22Rv1 (cell line): ENCODE measurements at regions not wholly inside any gene's neighbourhood (a gene's known extent, or its start where the extent isn't known, plus 50 kb on each side); places are given as distances from the start of the nearest gene placed in this dataset.

Experiments
- CTCF ChIP-seq: fragments of 450-650 bp; IDR thresholded peaks from 2 replicates; pipeline ENCODE4 v1.5.1; 2017; ENCODE audit warnings: mild to moderate bottlenecking
- ZFX ChIP-seq: fragments of 450-650 bp; IDR thresholded peaks from 2 replicates; pipeline ENCODE4 v1.6.1; 2017; ENCODE audit warnings: antibody characterized with exemption, borderline replicate concordance

- no peak for TF ChIP-seq CTCF
- TF ChIP-seq ZFX = no peak
Measured at GRCh38 chr18:4781873-4782272, 326.8 kb upstream of the DLGAP1 start.
